SHP77 (cell line): ENCODE measurements at regions not wholly inside any gene's neighbourhood (a gene's known extent, or its start where the extent isn't known, plus 50 kb on each side); places are given as distances from the start of the nearest gene placed in this dataset.
"Not testable (repeated sequence)": the region's sequence is repeated elsewhere in the genome, so short reads cannot be mapped to it uniquely, and the experiment has no call there.

Experiments
- DNase-seq, 2 experiments: peaks; one replicate each; lab custom pipeline; 2025; lab: John Stamatoyannopoulos, UW

GRCh38 chr12:92987362-92987761 is 58.3 kb upstream of the EEA1 start:
- DNase-seq, result peak; percentile 31 to 44

GRCh38 chr12:92987846-92988621 is 58.9 kb upstream of the EEA1 start:
- no peak for DNase-seq

- no peak for DNase-seq
Observed at GRCh38 chr12:92988622-92989130, 59.6 kb upstream of the EEA1 start.

- DNase-seq, result no peak
Observed at GRCh38 chr12:92989715-92990484, 60.8 kb upstream of the EEA1 start.

- no peak for DNase-seq
Observed at GRCh38 chr12:92991134-92991533, 62.0 kb upstream of the EEA1 start.

- DNase-seq, result no peak
Observed at GRCh38 chr12:92992041-92992440, 62.9 kb upstream of the EEA1 start.

- DNase-seq, result no peak
Observed at GRCh38 chr12:92993259-92993658, 64.2 kb upstream of the EEA1 start.

- no peak for DNase-seq
Observed at GRCh38 chr12:92995258-92995903, 66.3 kb upstream of the EEA1 start.

- DNase-seq, result no peak
Observed at GRCh38 chr12:93000026-93000425, 70.9 kb upstream of the EEA1 start.

- DNase-seq, result no peak
Observed at GRCh38 chr12:93001407-93001806, 72.3 kb upstream of the EEA1 start.

GRCh38 chr12:93002293-93003054 is 73.4 kb upstream of the EEA1 start:
- DNase-seq, result no peak

- no peak for DNase-seq
Observed at GRCh38 chr12:93003531-93004239, 74.6 kb upstream of the EEA1 start.

- DNase-seq, result no peak
Observed at GRCh38 chr12:93005928-93006392, 76.9 kb upstream of the EEA1 start.

GRCh38 chr12:93006471-93007208 is 77.5 kb upstream of the EEA1 start:
- DNase-seq, result no peak

- DNase-seq, result no peak
Observed at GRCh38 chr12:93007544-93007943, 78.4 kb upstream of the EEA1 start.

GRCh38 chr12:93008044-93008778 is 79.1 kb upstream of the EEA1 start:
- DNase-seq, result no peak

GRCh38 chr12:93008880-93009279 is 79.8 kb upstream of the EEA1 start:
- DNase-seq, result not testable (repeated sequence)

GRCh38 chr12:93009533-93009932 is 80.4 kb upstream of the EEA1 start:
- DNase-seq, result no peak

- DNase-seq, result no peak
Observed at GRCh38 chr12:93010461-93010860, 81.4 kb upstream of the EEA1 start.

- DNase-seq, result no peak
Observed at GRCh38 chr12:93011100-93011499, 82.0 kb upstream of the EEA1 start.
